ENCODE measurements at regions not wholly inside any gene's neighbourhood (a gene's known extent, or its start where the extent isn't known, plus 50 kb on each side); places are given as distances from the start of the nearest gene placed in this dataset.

DNA sequence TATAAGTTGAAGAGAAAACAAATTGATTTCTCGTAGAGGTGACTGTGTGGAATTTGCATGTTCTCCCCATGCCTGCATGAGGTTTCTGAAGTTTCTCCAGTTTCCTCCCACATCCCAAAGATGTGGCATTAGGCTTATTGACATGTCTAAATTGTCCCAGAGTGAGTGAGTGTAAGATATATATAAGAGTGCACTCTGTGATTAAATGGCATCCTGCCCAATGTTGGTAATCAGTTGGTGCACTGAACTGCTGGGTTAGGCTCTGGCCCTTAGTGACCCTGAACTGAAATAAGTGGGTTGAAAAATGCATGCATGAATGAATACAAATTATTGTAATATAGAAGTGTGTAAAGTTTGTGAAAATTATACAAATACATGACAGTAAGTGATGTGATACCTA lies 1106.5 kb downstream of the TECRL start:
- TF ChIP-seq CTCF (IDR thresholded peaks at IDR 0.05 in 2 of 3, conservative IDR thresholded peaks at IDR 0.05 in 1 of 3; ENCODE audit: control insufficient read depth in 2 of 3, extremely low read depth in 1 of 3, insufficient read depth in 1 of 3, low read depth in 3 of 3, low read length in 3 of 3) (no peak), SREBF2 (IDR thresholded peaks at IDR 0.05; ENCODE audit: low read length) (no peak), GABPA (IDR thresholded peaks at IDR 0.05; ENCODE audit: low read depth) (no peak), RAD21 (IDR thresholded peaks at IDR 0.05; ENCODE audit: insufficient read depth, low read depth, low read length) (no peak), EZH2 (IDR thresholded peaks at IDR 0.05; ENCODE audit: borderline replicate concordance, control insufficient read depth, low read depth, low read length) (no peak), NFYB (IDR thresholded peaks at IDR 0.05; ENCODE audit: insufficient read depth, low read depth, low read length) (no peak), POLR2A (IDR thresholded peaks at IDR 0.05; ENCODE audit: low read depth, low read length) (no peak), POLR2AphosphoS5 (IDR thresholded peaks at IDR 0.05; ENCODE audit: low read length) (no peak)

Data from GM12878 (cell line).